K562 (cell line): ENCODE measurements at regions not wholly inside any gene's neighbourhood (a gene's known extent, or its start where the extent isn't known, plus 50 kb on each side); places are given as distances from the start of the nearest gene placed in this dataset.

ENCODE experiments used
- BCL6 ChIP-seq: fragments of 250-450 bp; sonication (Bioruptor Pico); IDR thresholded peaks from 2 replicates; pipeline ENCODE4 v1.4.0; 2020
- ELF4 ChIP-seq: fragments of 450-650 bp; formaldehyde crosslinking; IDR thresholded peaks from 2 replicates; pipeline ENCODE4 v1.4.0; 2022; ENCODE audit warnings: missing genetic modification characterization
- ESRRA ChIP-seq: fragments of 450-650 bp; IDR thresholded peaks from 2 replicates; pipeline ENCODE4 v1.6.1; 2014; ENCODE audit warnings: low read depth, mild to moderate bottlenecking, moderate library complexity, borderline replicate concordance
- GABPA ChIP-seq: fragments of 200-800 bp; sonication (Bioruptor generic); conservative IDR thresholded peaks from 2 replicates; pipeline ENCODE4 v1.6.1; 2016; ENCODE audit warnings: low read depth, missing genetic modification characterization, missing compliant biosample characterization
- GATAD2B ChIP-seq: fragments of 450-650 bp; IDR thresholded peaks from 2 replicates; pipeline ENCODE4 v1.6.1; 2017; ENCODE audit warnings: mild to moderate bottlenecking, borderline replicate concordance
- HNRNPL ChIP-seq: fragments of 200-400 bp; formaldehyde crosslinking; IDR thresholded peaks from 2 replicates; pipeline ENCODE4 v1.6.1; 2017; ENCODE audit warnings: low read depth, mild to moderate bottlenecking, low read length
- KDM2B ChIP-seq: fragments of 250-450 bp; sonication (Bioruptor Pico); IDR thresholded peaks from 2 replicates; pipeline ENCODE4 v1.8.0; 2021; ENCODE audit warnings: mild to moderate bottlenecking, moderate library complexity
- MTF1 ChIP-seq: fragments of 250-450 bp; sonication (Bioruptor Pico); IDR thresholded peaks from 2 replicates; pipeline ENCODE4 v1.9.0; 2021; ENCODE audit warnings: moderate library complexity, mild to moderate bottlenecking, inconsistent platforms, borderline replicate concordance
- NFYB ChIP-seq: IDR thresholded peaks from 2 replicates; pipeline ENCODE4 v1.6.1; 2011; ENCODE audit warnings: mild to moderate bottlenecking, moderate library complexity; ENCODE audit not compliant: insufficient read length; ENCODE audit errors: extremely low read depth
- OTX1 ChIP-seq: fragments of 450-650 bp; formaldehyde crosslinking; IDR thresholded peaks from 2 replicates; pipeline ENCODE4 v1.4.0; 2022; ENCODE audit warnings: mild to moderate bottlenecking
- PHF20 ChIP-seq: fragments of 450-650 bp; IDR thresholded peaks from 2 replicates; pipeline ENCODE4 v1.6.1; 2018; ENCODE audit not compliant: partially characterized antibody
- PHF21A ChIP-seq: fragments of 450-650 bp; IDR thresholded peaks from 2 replicates; pipeline ENCODE4 v1.6.1; 2017; ENCODE audit warnings: low read depth, borderline replicate concordance
- TAF15 ChIP-seq: fragments of 200-400 bp; formaldehyde crosslinking; IDR thresholded peaks from 2 replicates; pipeline ENCODE4 v1.6.1; 2017; ENCODE audit warnings: mild to moderate bottlenecking, low read depth, low read length, moderate library complexity
- TARDBP ChIP-seq: fragments of 450-650 bp; IDR thresholded peaks from 2 replicates; pipeline ENCODE4 v1.6.1; 2016
- ZC3H8 ChIP-seq: fragments of 450-650 bp; IDR thresholded peaks from 2 replicates; pipeline ENCODE4 v1.6.1; 2017
- ZNF140 ChIP-seq: fragments of 250-450 bp; sonication (Bioruptor Pico); IDR thresholded peaks from 2 replicates; pipeline ENCODE4 v1.8.0; 2021; ENCODE audit warnings: moderate library complexity, mild to moderate bottlenecking, inconsistent platforms
- ZNF143 ChIP-seq: sonication (generic); formaldehyde crosslinking; IDR thresholded peaks from 2 replicates; pipeline ENCODE4 v1.9.0; 2022; ENCODE audit warnings: mild to moderate bottlenecking, missing genetic modification reagents
- ZNF212 ChIP-seq: fragments of 450-650 bp; formaldehyde crosslinking; IDR thresholded peaks from 2 replicates; pipeline ENCODE4 v1.4.0; 2020; ENCODE audit warnings: mild to moderate bottlenecking
- ZNF224 ChIP-seq: sonication (generic); formaldehyde crosslinking; IDR thresholded peaks from 2 replicates; pipeline ENCODE4 v1.8.0; 2022; ENCODE audit warnings: mild to moderate bottlenecking, missing genetic modification reagents
- ZNF444 ChIP-seq: fragments of 250-450 bp; sonication (Bioruptor Pico); IDR thresholded peaks from 2 replicates; pipeline ENCODE4 v1.4.0; 2020; ENCODE audit warnings: mild to moderate bottlenecking, moderate library complexity
- ZNF644 ChIP-seq: fragments of 200-800 bp; sonication (Bioruptor generic); IDR thresholded peaks from 2 replicates; pipeline ENCODE4 v1.6.1; 2016; ENCODE audit warnings: low read depth, missing genetic modification characterization, missing compliant biosample characterization
- TF ChIP-seq, protein P1 (sequence below), 3 experiments: fragments of 200-800 bp in 1 of 3; fragments of 250-450 bp in 1 of 3; fragments of 450-650 bp in 1 of 3; sonication (Bioruptor Pico) in 1 of 3; sonication (Bioruptor generic) in 1 of 3; formaldehyde crosslinking in 1 of 3; IDR thresholded peaks; 2 replicates each; pipeline versions ENCODE4 v1.6.1 to v1.8.0; 2016 to 2022; ENCODE audit warnings: mild to moderate bottlenecking in 2 of 3, missing genetic modification characterization in 2 of 3, missing compliant biosample characterization in 1 of 3, moderate library complexity in 1 of 3
- TF ChIP-seq, protein P2 (sequence below): IDR thresholded peaks from 2 replicates; pipeline ENCODE4 v1.6.1; 2014; ENCODE audit warnings: antibody characterized with exemption
- TF ChIP-seq, protein P3 (sequence below): fragments of 450-650 bp; IDR thresholded peaks from 2 replicates; pipeline ENCODE4 v1.6.1; 2017; ENCODE audit warnings: antibody characterized with exemption

DNA sequence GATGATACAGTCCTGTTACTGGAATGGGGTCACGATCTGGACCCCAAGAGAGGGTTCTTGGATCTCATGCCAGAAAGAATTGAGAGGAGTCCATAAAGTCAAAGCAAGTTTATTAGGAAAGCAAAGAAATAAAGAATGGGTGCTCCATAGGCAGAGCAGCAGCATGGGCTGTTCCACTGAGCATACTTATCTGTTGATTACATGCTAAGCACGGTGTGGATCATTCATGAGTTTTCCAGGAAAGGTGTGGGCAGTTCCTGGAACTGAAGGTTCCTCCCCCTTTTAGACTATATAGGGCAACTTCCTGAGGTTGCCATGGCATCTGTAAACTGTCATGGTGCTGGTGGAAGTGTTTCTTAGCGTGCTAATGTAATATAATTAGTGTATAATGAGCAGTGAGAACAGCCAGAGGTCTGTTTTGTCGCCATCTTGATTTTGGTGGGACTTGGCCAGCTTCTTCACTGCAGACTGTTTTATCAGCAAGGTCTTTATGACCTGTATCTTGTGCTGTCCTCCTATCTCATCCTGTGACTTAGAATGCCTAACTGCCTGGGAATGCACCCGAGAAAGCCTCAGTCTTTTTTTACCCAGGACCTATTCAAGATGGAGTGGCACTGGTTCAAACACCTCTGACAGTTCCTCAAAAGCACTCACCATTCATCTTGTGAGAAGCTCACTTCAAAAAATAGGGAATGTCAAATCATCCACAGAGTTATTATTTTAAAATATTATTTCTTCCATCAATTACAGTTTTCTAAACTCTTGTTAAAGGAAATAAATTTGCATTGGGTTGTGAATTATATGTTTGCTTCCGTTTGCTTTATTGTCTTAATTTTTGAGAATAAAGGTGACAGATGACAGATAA, 1358.8 kb upstream of the TMEM132C start (continued):
- TF ChIP-seq, protein P1, sequence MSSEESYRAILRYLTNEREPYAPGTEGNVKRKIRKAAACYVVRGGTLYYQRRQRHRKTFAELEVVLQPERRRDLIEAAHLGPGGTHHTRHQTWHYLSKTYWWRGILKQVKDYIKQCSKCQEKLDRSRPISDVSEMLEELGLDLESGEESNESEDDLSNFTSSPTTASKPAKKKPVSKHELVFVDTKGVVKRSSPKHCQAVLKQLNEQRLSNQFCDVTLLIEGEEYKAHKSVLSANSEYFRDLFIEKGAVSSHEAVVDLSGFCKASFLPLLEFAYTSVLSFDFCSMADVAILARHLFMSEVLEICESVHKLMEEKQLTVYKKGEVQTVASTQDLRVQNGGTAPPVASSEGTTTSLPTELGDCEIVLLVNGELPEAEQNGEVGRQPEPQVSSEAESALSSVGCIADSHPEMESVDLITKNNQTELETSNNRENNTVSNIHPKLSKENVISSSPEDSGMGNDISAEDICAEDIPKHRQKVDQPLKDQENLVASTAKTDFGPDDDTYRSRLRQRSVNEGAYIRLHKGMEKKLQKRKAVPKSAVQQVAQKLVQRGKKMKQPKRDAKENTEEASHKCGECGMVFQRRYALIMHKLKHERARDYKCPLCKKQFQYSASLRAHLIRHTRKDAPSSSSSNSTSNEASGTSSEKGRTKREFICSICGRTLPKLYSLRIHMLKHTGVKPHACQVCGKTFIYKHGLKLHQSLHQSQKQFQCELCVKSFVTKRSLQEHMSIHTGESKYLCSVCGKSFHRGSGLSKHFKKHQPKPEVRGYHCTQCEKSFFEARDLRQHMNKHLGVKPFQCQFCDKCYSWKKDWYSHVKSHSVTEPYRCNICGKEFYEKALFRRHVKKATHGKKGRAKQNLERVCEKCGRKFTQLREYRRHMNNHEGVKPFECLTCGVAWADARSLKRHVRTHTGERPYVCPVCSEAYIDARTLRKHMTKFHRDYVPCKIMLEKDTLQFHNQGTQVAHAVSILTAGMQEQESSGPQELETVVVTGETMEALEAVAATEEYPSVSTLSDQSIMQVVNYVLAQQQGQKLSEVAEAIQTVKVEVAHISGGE (CRISPR knock-in tag; IDR thresholded peaks at IDR 0.05), result peak in 1 of 3 experiments; percentile 90; a peak in 2 of 6 replicates
- TF ChIP-seq ZC3H8 (no peak), ESRRA (no peak), GABPA (tag) (peak; percentile 73), TARDBP (no peak), BCL6 (CRISPR knock-in tag) (peak; percentile 96), ZNF212 (CRISPR knock-in tag) (peak; percentile 92), ZNF140 (CRISPR knock-in tag) (peak; percentile 95), OTX1 (CRISPR knock-in tag) (peak; percentile 97), HNRNPL (no peak), TAF15 (no peak), KDM2B (CRISPR knock-in tag) (peak; percentile 96), PHF20 (no peak), ZNF644 (peak; percentile 99), ZNF444 (CRISPR knock-in tag) (peak; percentile 97), MTF1 (CRISPR knock-in tag) (peak; percentile 95), PHF21A (no peak), ELF4 (CRISPR knock-in tag) (peak; percentile 96), NFYB (no peak), ZNF143 (CRISPR knock-in tag) (no peak), ZNF224 (CRISPR knock-in tag) (no peak), GATAD2B (no peak)
- TF ChIP-seq, protein P2, sequence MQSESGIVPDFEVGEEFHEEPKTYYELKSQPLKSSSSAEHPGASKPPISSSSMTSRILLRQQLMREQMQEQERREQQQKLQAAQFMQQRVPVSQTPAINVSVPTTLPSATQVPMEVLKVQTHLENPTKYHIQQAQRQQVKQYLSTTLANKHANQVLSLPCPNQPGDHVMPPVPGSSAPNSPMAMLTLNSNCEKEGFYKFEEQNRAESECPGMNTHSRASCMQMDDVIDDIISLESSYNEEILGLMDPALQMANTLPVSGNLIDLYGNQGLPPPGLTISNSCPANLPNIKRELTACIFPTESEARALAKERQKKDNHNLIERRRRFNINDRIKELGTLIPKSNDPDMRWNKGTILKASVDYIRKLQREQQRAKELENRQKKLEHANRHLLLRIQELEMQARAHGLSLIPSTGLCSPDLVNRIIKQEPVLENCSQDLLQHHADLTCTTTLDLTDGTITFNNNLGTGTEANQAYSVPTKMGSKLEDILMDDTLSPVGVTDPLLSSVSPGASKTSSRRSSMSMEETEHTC, result peak; percentile 35
- TF ChIP-seq, protein P3, sequence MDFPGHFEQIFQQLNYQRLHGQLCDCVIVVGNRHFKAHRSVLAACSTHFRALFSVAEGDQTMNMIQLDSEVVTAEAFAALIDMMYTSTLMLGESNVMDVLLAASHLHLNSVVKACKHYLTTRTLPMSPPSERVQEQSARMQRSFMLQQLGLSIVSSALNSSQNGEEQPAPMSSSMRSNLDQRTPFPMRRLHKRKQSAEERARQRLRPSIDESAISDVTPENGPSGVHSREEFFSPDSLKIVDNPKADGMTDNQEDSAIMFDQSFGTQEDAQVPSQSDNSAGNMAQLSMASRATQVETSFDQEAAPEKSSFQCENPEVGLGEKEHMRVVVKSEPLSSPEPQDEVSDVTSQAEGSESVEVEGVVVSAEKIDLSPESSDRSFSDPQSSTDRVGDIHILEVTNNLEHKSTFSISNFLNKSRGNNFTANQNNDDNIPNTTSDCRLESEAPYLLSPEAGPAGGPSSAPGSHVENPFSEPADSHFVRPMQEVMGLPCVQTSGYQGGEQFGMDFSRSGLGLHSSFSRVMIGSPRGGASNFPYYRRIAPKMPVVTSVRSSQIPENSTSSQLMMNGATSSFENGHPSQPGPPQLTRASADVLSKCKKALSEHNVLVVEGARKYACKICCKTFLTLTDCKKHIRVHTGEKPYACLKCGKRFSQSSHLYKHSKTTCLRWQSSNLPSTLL, result no peak; the same call in 1 of the 2 replicates
